Body of pancreas (tissue), 4 donors: ENCODE measurements at regions not wholly inside any gene's neighbourhood (a gene's known extent, or its start where the extent isn't known, plus 50 kb on each side); places are given as distances from the start of the nearest gene placed in this dataset.

ENCODE experiments used
- POLR2A ChIP-seq, 3 donors: fragments of 450-650 bp; IDR thresholded peaks; one replicate each; pipeline ENCODE4 v1.6.1; 2016; ENCODE audit warnings: antibody characterized with exemption in 3 of 3, mild to moderate bottlenecking in 2 of 3
- TF ChIP-seq, protein P1 (sequence below), 7 experiments: fragments of 450-650 bp in 4 of 7; fragments of 200-600 bp in 3 of 7; sonication (generic) in 3 of 7; IDR thresholded peaks; one replicate each; pipeline ENCODE4 v1.5.1; 2016 to 2019; ENCODE audit warnings: antibody characterized with exemption in 7 of 7

DNA sequence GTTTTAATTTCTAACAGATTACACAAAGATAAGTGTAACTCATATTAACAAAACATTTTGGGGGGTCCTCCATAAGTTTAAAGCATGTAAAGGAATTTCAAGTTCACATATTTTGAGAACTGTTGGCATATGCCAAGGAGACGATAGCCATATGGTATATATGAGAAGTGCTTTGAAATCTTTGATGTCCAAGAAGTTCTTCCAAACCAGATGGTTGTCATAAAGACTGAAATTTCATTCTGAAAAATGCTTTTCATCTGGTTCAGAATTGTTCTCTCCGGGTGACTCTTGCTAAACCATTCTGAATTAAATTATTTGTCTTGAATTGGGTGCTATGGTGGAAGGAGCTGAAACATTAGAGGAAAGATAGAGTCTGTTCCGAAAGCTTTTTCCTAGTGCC lies 513.0 kb upstream of the AKR1E2 start:
- TF ChIP-seq POLR2A (IDR thresholded peaks at IDR 0.05): no peak
- TF ChIP-seq, protein P1, sequence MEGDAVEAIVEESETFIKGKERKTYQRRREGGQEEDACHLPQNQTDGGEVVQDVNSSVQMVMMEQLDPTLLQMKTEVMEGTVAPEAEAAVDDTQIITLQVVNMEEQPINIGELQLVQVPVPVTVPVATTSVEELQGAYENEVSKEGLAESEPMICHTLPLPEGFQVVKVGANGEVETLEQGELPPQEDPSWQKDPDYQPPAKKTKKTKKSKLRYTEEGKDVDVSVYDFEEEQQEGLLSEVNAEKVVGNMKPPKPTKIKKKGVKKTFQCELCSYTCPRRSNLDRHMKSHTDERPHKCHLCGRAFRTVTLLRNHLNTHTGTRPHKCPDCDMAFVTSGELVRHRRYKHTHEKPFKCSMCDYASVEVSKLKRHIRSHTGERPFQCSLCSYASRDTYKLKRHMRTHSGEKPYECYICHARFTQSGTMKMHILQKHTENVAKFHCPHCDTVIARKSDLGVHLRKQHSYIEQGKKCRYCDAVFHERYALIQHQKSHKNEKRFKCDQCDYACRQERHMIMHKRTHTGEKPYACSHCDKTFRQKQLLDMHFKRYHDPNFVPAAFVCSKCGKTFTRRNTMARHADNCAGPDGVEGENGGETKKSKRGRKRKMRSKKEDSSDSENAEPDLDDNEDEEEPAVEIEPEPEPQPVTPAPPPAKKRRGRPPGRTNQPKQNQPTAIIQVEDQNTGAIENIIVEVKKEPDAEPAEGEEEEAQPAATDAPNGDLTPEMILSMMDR (IDR thresholded peaks at IDR 0.05): no peak
